ENCODE measurements at regions not wholly inside any gene's neighbourhood (a gene's known extent, or its start where the extent isn't known, plus 50 kb on each side); places are given as distances from the start of the nearest gene placed in this dataset.
"Not testable (repeated sequence)": the region's sequence is repeated elsewhere in the genome, so short reads cannot be mapped to it uniquely, and the experiment has no call there.

- H3K27me3 Mint-ChIP-seq; POLR2A ChIA-PET; H3K27ac Mint-ChIP-seq; H3K36me3 Mint-ChIP-seq (ENCODE audit: low read depth); intact Hi-C loops (cut with micrococcal nuclease); H3K4me1 Mint-ChIP-seq (ENCODE audit: low read depth); ATAC-seq; H3K9me3 Mint-ChIP-seq; DNase-seq; H3K4me3 Mint-ChIP-seq; CTCF ChIA-PET: not testable (repeated sequence)
These were observed 4510.9 kb upstream of the OR11H1 start for GRCh38 chr22:11017108-11017507.

DNA sequence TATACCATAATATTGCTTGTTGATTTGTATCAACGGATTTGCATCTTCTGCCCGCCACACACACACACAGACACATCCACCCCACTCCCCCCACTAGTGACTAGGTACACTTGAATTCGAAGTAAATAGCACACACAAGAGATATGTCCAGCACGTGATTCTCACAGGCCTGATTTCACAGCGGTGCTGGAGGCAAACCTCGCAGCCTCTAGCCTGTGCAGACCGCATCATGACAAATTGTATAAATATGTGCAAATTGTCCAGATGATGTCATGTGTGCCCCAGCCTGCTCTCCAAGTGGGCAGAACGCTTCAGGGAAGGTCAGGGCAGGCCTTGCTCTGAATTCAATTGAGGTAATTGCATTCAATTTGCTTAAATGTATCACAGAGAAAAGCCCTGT lies 4507.5 kb upstream of the OR11H1 start:
- intact Hi-C loops (cut with micrococcal nuclease); H3K27ac Mint-ChIP-seq; H3K4me1 Mint-ChIP-seq (ENCODE audit: low read depth); DNase-seq; POLR2A ChIA-PET; H3K9me3 Mint-ChIP-seq; H3K4me3 Mint-ChIP-seq; CTCF ChIA-PET; ATAC-seq; H3K36me3 Mint-ChIP-seq (ENCODE audit: low read depth); H3K27me3 Mint-ChIP-seq: not testable (repeated sequence)

- ATAC-seq; H3K27ac Mint-ChIP-seq; POLR2A ChIA-PET; H3K4me3 Mint-ChIP-seq; H3K36me3 Mint-ChIP-seq (ENCODE audit: low read depth); H3K4me1 Mint-ChIP-seq (ENCODE audit: low read depth); CTCF ChIA-PET; H3K27me3 Mint-ChIP-seq; intact Hi-C loops (cut with micrococcal nuclease); DNase-seq: not testable (repeated sequence)
- H3K9me3 Mint-ChIP-seq: peaks cover 32% of the 10 kb centered on the region
These were observed 4501.5 kb upstream of the OR11H1 start for GRCh38 chr22:11026541-11026940.

- H3K27me3 Mint-ChIP-seq; H3K36me3 Mint-ChIP-seq (ENCODE audit: low read depth); ATAC-seq; POLR2A ChIA-PET; H3K27ac Mint-ChIP-seq; H3K4me1 Mint-ChIP-seq (ENCODE audit: low read depth); intact Hi-C loops (cut with micrococcal nuclease); H3K4me3 Mint-ChIP-seq; DNase-seq; CTCF ChIA-PET: not testable (repeated sequence)
- H3K9me3 Mint-ChIP-seq: peaks cover 35% of the 10 kb centered on the region
These were observed 4500.9 kb upstream of the OR11H1 start for GRCh38 chr22:11027064-11027463.

DNA sequence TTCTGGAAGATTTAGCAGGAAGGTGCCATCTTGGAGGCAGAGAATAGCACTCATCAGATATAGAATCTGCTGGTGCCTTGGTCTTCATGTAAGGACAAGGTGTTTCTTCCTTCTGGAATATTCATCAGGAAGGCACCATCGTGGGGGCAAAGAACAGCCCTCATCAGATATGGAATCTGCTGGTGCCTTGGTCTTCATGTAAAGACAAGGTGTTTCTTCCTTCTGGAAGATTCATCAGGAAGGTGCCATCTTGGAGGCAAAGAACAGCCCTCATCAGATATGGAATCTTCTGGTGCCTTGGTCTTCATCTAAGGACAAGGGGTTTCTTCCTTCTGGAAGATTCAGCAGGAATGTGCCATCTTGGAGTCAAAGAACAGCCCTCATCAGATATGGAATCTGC lies 4500.5 kb upstream of the OR11H1 start:
- CTCF ChIA-PET: not testable (repeated sequence)

GRCh38 chr22:11028180-11028579 lies 4499.8 kb upstream of the OR11H1 start:
- intact Hi-C loops (cut with micrococcal nuclease): not testable (repeated sequence)

More for the DNA sequence above, 4500.5 kb upstream of the OR11H1 start:
- DNase-seq; H3K27me3 Mint-ChIP-seq; H3K36me3 Mint-ChIP-seq (ENCODE audit: low read depth); H3K27ac Mint-ChIP-seq; intact Hi-C loops (cut with micrococcal nuclease); ATAC-seq; H3K4me1 Mint-ChIP-seq (ENCODE audit: low read depth); POLR2A ChIA-PET; H3K4me3 Mint-ChIP-seq: not testable (repeated sequence)
- H3K9me3 Mint-ChIP-seq: peaks cover 37% of the 10 kb centered on the region

DNA sequence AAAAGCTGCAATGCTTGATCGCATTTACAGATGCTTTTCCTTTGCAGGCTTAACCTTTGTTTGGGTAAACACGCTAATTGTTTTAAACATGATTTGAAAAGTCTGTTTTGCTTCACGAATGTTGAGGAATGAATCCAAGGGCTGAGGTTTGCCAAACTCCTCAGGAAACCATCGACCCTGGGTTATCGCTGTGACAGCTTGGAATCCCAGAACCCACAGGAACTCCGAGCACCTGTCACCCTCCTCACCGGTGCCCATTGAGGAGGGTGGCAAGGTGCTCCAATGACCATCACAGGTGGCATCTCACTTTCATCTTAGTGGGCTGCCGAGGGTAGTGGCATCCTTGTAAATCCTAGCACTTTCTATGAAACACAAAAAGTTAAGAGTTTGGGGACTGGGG lies 4498.5 kb upstream of the OR11H1 start:
- intact Hi-C loops (cut with micrococcal nuclease); CTCF ChIA-PET; H3K27me3 Mint-ChIP-seq; H3K27ac Mint-ChIP-seq; H3K4me1 Mint-ChIP-seq (ENCODE audit: low read depth); H3K4me3 Mint-ChIP-seq; H3K36me3 Mint-ChIP-seq (ENCODE audit: low read depth); ATAC-seq; POLR2A ChIA-PET; DNase-seq: not testable (repeated sequence)
- H3K9me3 Mint-ChIP-seq: peaks cover 34% of the 10 kb centered on the region

More at GRCh38 chr22:11028180-11028579, 4499.8 kb upstream of the OR11H1 start:
- H3K4me1 Mint-ChIP-seq (ENCODE audit: low read depth); H3K27ac Mint-ChIP-seq; ATAC-seq; CTCF ChIA-PET; POLR2A ChIA-PET; H3K36me3 Mint-ChIP-seq (ENCODE audit: low read depth); H3K27me3 Mint-ChIP-seq; DNase-seq; H3K4me3 Mint-ChIP-seq: not testable (repeated sequence)
- peaks cover 35% of the 10 kb centered on the region for H3K9me3 Mint-ChIP-seq

DNA sequence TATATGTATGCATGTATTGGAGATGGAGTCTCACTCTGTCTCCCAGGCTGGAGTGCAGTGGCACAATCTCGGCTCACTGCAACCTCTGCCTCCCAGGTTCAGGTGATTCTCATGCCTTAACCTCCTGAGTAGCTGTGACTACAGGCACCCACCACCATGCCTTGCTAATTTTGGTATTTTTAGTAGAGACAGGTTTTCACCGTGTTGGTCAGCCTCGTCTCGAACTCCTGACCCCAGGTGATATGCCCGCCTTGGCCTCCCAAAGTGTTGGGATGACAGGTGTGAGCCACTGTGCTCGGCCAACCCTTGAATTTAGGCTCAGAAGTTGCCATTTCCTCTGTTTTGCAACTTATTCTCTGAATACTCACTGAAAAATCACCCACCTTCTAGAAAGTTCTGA lies 4498.0 kb upstream of the OR11H1 start:
- H3K4me1 Mint-ChIP-seq (ENCODE audit: low read depth); H3K27ac Mint-ChIP-seq; DNase-seq; intact Hi-C loops (cut with micrococcal nuclease); H3K27me3 Mint-ChIP-seq; POLR2A ChIA-PET; ATAC-seq; CTCF ChIA-PET; H3K4me3 Mint-ChIP-seq: not testable (repeated sequence)
- Mint-ChIP-seq H3K9me3 (peaks cover 39% of the 10 kb centered on the region), H3K36me3 (ENCODE audit: low read depth) (peaks cover 12% of the 10 kb centered on the region)

GRCh38 chr22:11030571-11031410 lies 4497.2 kb upstream of the OR11H1 start:
- peaks cover 11% of the 10 kb centered on the region for H3K36me3 Mint-ChIP-seq (ENCODE audit: low read depth)
- H3K9me3 Mint-ChIP-seq: peaks cover 38% of the 10 kb centered on the region
- ATAC-seq; H3K27me3 Mint-ChIP-seq; H3K27ac Mint-ChIP-seq; intact Hi-C loops (cut with micrococcal nuclease); POLR2A ChIA-PET; H3K4me3 Mint-ChIP-seq; CTCF ChIA-PET; H3K4me1 Mint-ChIP-seq (ENCODE audit: low read depth); DNase-seq: not testable (repeated sequence)

DNA sequence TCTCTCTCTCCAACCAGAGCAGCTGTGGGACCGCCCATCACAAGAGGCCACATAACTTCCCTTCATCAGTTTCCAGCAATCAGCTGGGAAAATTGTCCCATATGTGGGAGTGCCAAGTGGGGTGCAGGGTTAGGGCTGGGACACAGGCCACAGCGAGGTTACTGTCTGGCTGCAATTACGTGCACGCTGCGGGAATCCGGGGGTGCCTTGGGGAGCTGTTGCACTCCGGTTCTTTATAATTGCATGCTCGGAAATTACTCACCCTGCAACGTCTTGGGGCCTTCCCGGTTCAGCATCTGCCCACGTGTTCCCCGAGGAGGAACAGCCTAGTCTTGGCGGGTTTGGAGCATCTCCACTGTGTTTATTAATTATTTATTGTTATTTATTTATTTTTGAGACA lies 4495.9 kb upstream of the OR11H1 start:
- H3K27me3 Mint-ChIP-seq; ATAC-seq; POLR2A ChIA-PET; DNase-seq; CTCF ChIA-PET; H3K4me1 Mint-ChIP-seq (ENCODE audit: low read depth); H3K27ac Mint-ChIP-seq; H3K4me3 Mint-ChIP-seq; intact Hi-C loops (cut with micrococcal nuclease): not testable (repeated sequence)
- Mint-ChIP-seq H3K9me3 (peaks cover 47% of the 10 kb centered on the region), H3K36me3 (ENCODE audit: low read depth) (peaks cover 15% of the 10 kb centered on the region)

- H3K4me3 Mint-ChIP-seq; CTCF ChIA-PET; H3K27ac Mint-ChIP-seq; intact Hi-C loops (cut with micrococcal nuclease); H3K27me3 Mint-ChIP-seq; POLR2A ChIA-PET; H3K4me1 Mint-ChIP-seq (ENCODE audit: low read depth); ATAC-seq; DNase-seq: not testable (repeated sequence)
- Mint-ChIP-seq H3K36me3 (ENCODE audit: low read depth) (peaks cover 19% of the 10 kb centered on the region), H3K9me3 (peaks cover 56% of the 10 kb centered on the region)
These were observed 4493.4 kb upstream of the OR11H1 start for GRCh38 chr22:11034660-11034987.

DNA sequence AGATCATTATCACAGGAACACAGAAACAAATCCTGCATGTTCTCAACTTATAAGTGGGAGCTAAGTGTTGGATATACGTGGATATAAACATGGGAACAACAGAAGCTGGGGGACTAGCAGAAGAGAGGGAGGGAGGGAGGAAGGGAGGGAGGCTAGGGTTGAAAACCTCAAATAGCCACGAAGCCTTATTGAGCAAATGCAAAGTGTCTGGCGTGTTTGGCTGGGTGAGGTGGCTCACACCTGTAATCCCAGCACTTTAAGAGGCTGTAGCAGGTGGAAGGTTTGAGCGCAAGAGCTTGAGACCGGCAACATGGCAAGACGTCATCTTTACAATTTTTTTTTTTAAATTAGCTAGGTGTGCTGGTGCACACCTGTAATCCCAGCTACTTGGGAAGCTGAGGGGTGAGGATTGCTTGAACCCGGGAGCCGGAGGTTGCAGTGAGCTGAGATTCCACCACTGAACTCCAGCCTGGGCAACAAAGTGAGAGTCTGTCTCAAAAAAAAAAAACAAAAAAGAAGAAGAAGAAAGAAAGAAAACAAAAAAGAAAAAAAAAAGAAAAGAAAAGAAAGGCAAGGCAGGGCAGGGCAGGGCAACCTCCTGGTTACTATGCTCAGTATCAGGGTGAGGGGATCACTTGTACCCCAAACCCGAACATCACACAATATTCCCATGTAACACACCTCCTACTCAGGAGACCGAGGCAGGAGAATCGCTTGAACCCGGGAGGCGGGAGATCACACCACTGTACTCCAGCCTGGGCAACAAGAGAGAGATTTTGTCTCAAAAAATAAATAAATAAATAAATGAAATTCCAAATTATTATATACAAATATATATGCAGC lies 4492.7 kb upstream of the OR11H1 start:
- Mint-ChIP-seq H3K9me3 (peaks cover 56% of the 10 kb centered on the region), H3K36me3 (ENCODE audit: low read depth) (peaks cover 19% of the 10 kb centered on the region)
- POLR2A ChIA-PET; H3K27me3 Mint-ChIP-seq; intact Hi-C loops (cut with micrococcal nuclease); DNase-seq; H3K27ac Mint-ChIP-seq; H3K4me3 Mint-ChIP-seq; ATAC-seq; H3K4me1 Mint-ChIP-seq (ENCODE audit: low read depth); CTCF ChIA-PET: not testable (repeated sequence)

All from activated CD8-positive, alpha-beta T cell treated with anti-CD3 and anti-CD28 coated beads for 36 hours (primary cell).